GM19324 (cell line): ENCODE measurements at regions not wholly inside any gene's neighbourhood (a gene's known extent, or its start where the extent isn't known, plus 50 kb on each side); places are given as distances from the start of the nearest gene placed in this dataset.

Source experiments
- ATAC-seq: cut with Tn5 transposase; IDR thresholded peaks from one replicate; pipeline ENCODE4 v1.9.1; 2021; ENCODE audit warnings: mild to moderate bottlenecking, moderate library complexity; ENCODE audit not compliant: unreplicated experiment, low FRiP score

- ATAC-seq: no peak
These were observed 239.9 kb downstream of the SPTSSA start for GRCh38 chr14:34222122-34222521.

DNA sequence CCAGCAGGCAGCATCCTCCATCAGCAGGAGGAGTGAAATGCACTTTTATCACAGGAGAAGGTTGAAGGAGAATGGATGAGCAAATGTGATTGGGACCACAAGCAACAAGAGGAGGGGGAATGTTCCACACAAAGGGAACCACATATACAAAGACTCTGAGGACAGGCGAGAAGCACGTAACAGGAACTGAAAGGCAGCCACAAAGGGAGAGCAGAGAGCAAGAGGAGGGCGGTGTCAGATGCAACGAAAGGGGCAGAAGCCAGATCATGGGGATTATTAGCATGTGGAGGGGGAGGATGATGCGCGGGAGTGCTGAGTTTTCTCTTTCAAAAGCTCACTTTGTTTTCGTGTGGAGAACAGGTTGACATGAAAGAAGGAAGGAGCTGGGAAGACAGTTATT lies 241.1 kb downstream of the SPTSSA start:
- peak; percentile 89 for ATAC-seq

- ATAC-seq: no peak
These were observed 241.7 kb downstream of the SPTSSA start for GRCh38 chr14:34220378-34220706.

DNA sequence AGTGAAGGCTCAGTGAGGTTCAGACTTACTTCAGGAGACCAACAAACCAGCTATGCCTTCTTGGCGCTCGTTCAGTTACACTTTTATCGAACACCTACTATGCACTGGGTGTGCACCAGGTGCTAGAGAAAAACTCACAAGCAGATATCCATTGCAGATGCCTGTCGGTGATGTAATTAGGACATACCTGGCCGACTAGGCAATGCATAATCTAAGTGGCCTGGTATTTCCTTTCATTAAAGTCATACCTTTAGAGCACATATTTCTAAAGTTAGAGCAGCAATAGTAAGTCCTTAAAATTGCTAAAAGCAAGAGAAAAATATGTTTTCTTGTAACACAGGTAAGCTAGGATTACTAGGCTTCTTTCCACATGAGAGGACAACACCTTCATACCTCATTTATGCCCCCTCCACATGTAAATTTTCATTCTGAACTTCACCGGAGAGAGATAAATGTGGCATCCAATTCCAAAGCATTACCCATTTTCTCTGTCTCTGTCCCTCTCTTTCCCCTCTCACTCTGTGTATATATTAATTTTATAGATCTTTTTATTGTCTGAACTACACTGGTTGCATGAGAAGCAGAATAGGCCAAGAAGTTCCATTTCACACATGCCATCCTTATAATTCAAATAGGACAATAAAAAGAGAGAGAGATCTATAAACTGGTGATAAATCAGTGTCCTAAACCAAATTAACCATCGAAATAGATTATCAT lies 242.2 kb downstream of the SPTSSA start:
- ATAC-seq: no peak

DNA sequence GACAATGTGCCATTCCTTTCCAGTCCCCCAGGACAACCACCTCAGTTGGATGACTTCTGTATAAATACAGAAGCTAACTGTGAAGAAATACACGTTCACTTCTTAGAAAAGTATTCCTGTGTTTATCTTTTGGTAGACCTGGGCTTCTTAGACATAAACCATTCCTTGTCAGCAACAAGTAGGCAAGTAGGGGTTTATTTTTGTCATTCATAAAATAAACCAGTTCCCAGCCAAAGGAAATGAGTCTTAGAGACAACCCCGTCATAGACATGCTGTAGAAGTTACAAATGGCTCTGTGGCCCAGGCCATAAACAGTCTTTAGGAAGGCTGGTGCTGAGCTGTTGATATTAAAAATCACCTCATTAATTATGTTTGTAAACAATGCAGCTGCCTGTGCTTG lies 243.2 kb downstream of the SPTSSA start:
- no peak for ATAC-seq

- ATAC-seq: no peak
These were observed 247.1 kb downstream of the SPTSSA start for GRCh38 chr14:34214961-34215360.

DNA sequence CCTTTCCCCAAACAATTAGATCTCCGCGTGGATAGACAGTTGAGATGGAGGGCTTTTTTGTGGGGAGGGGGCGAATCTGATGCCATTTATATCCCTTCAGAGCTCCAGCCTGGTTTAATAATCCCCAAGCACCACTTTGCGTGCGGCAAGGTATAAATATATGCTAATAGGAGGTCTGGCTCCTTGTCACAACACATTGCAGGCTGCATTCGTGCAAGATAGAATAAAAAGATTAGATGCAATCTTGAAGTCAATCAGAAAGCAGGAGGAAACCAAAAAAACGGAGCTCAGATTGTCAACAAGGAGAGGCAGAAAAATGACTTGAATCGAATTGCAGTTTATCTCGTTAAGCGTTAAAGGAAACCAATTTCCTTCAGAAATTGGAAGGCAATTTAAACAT lies 248.7 kb downstream of the SPTSSA start:
- ATAC-seq: no peak

GRCh38 chr14:34212172-34212929 lies 249.7 kb downstream of the SPTSSA start:
- no peak for ATAC-seq

- ATAC-seq: peak; percentile 64
These were observed 250.3 kb downstream of the SPTSSA start for GRCh38 chr14:34211732-34212131.

- ATAC-seq: no peak
These were observed 253.5 kb downstream of the SPTSSA start for GRCh38 chr14:34208532-34208931.

- ATAC-seq: no peak
These were observed 254.9 kb upstream of the EGLN3 start for GRCh38 chr14:34205799-34206198.

GRCh38 chr14:34204774-34205173 lies 253.9 kb upstream of the EGLN3 start:
- ATAC-seq: no peak

GRCh38 chr14:34203251-34203722 lies 252.4 kb upstream of the EGLN3 start:
- no peak for ATAC-seq

DNA sequence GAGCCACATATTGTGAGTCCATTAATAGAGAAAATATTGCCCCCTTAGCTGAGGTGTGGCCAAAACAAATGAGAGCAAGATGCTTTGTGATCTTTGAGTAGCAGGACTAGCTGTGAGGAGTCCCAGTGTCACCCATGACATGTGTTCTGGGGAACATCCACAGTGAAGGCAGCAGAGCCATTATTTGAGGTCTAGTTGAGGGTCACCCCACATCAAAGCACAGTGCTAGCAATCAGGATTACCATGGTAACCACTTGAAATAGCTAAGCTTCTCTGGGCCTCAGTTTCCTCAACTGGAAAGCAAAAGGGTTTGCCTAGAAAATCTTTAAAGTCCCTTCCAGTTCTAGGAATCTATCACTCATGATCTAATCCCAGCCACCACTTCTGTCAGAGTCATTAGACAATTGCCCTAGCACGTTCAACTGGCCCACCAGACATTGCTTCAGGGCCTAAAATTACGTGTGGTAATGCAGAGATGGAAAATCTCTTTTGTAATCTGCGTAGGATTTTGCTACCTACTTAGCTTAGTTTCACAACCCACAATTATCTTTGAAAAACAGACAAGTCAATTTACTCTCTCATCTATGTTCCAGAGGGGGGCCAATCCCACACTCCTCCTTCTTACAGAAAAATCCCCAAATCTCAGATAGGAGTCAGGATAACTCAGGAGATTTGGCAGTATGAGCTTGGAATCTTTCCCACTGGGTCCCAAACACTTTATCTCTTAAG lies 251.2 kb upstream of the EGLN3 start:
- ATAC-seq: no peak

DNA sequence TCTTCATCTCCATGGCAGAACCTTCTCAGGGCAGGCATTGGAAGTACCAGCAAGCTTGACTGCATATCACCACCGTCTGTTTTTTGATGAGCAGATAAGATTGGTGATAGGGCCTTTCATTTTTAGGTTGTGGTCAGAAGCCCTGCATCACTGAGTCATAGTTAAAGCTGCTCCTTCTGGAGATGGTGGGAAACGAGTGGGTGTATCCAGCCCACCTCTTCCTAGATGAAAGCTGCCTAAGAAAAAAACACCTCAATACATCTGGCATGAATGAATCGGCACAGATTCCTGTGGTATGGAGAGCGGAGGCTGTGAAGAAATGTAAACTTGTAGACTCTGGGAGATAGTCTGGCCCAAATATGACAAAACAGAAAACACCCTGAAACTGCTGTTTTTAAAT lies 248.7 kb upstream of the EGLN3 start:
- no peak for ATAC-seq

GRCh38 chr14:34198096-34198495 lies 247.2 kb upstream of the EGLN3 start:
- ATAC-seq: no peak

- ATAC-seq: no peak
These were observed 245.1 kb upstream of the EGLN3 start for GRCh38 chr14:34195964-34196363.

- no peak for ATAC-seq
These were observed 239.8 kb upstream of the EGLN3 start for GRCh38 chr14:34190717-34191116.

DNA sequence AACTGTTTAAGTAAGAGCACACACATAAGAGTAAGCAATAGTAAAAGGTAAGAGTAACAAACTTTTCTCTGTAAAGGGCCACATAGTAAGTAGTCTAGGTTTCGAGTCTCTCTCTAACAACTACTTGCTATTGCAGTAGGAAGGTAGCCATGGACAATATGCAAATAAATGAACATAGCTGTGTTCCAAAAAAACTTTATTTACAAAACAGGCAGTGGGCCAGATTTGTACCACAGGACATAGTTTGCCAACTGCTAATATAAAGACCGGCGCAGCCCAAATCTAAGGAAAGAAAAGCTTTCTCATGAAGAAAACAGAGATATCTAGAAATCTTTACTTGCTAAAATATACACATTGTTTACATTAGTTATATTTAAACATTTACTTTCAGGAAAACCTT lies 239.0 kb upstream of the EGLN3 start:
- no peak for ATAC-seq

- ATAC-seq: no peak
These were observed 236.7 kb upstream of the EGLN3 start for GRCh38 chr14:34187519-34188044.

GRCh38 chr14:34187061-34187460 lies 236.2 kb upstream of the EGLN3 start:
- no peak for ATAC-seq
